CD4-positive, alpha-beta T cell (primary cell): ENCODE measurements at regions not wholly inside any gene's neighbourhood (a gene's known extent, or its start where the extent isn't known, plus 50 kb on each side); places are given as distances from the start of the nearest gene placed in this dataset.

Experiments used
- ATAC-seq: fragments of 200-7000 bp; cut with Tn5 transposase; one replicate; pipeline ENCODE4 v1.10.0; 2022; ENCODE audit warnings: mild to moderate bottlenecking; ENCODE audit not compliant: poor library complexity
- CTCF ChIA-PET: fragments of 350-600 bp; sonication (Branson Sonifier 250); formaldehyde crosslinking; loops from one replicate; lab custom pipeline; 2021; ENCODE audit warnings: antibody characterized with exemption, inconsistent platforms; lab: Charles Lee
- POLR2A ChIA-PET: fragments of 350-600 bp; sonication (Branson Sonifier 250); formaldehyde crosslinking; loops from one replicate; lab custom pipeline; 2021; ENCODE audit warnings: antibody characterized with exemption, inconsistent platforms; lab: Charles Lee
- DNase-seq, 14 experiments: peaks; one replicate each; pipeline ENCODE4 v3.0.0-alpha.2; 2013 to 2020; ENCODE audit warnings: mixed read lengths in 2 of 14
- H3K27ac ChIP-seq, 2 donors: one replicate each; pipeline versions ENCODE4 v1.5.1 to v1.7.0; 2013; ENCODE audit warnings: low read length in 2 of 2, low read depth in 1 of 2, mild to moderate bottlenecking in 1 of 2
- H3K27me3 ChIP-seq, 2 experiments: 1 replicate in 1 of 2; 2 replicates in 1 of 2; pipeline versions ENCODE4 v1.6.1 to v1.7.0; 2013; ENCODE audit warnings: low read length in 2 of 2, control low read depth in 1 of 2, mild to moderate bottlenecking in 1 of 2, moderate library complexity in 1 of 2; ENCODE audit not compliant: insufficient read depth in 2 of 2, control insufficient read depth in 1 of 2
- H3K36me3 ChIP-seq: one replicate; pipeline ENCODE4 v1.6.1; 2013; ENCODE audit warnings: low read length, control low read depth; ENCODE audit not compliant: insufficient read depth
- H3K4me1 ChIP-seq: one replicate; pipeline ENCODE4 v1.6.1; 2013; ENCODE audit warnings: low read length, control low read depth; ENCODE audit not compliant: insufficient read depth
- H3K4me3 ChIP-seq: one replicate; pipeline ENCODE4 v1.5.1; 2013; ENCODE audit warnings: mild to moderate bottlenecking, low read length, moderate library complexity
- H3K9me3 ChIP-seq, 2 experiments: 1 replicate in 1 of 2; 2 replicates in 1 of 2; pipeline versions ENCODE4 v1.6.1 to v1.7.0; 2013; ENCODE audit warnings: low read length in 2 of 2, mild to moderate bottlenecking in 2 of 2, control low read depth in 1 of 2, moderate library complexity in 1 of 2; ENCODE audit not compliant: control insufficient read depth in 1 of 2, insufficient read depth in 1 of 2
- H3K27ac Mint-ChIP-seq: one replicate; pipeline ENCODE4 v1.8.0; 2020; ENCODE audit warnings: mixed read lengths
- H3K27me3 Mint-ChIP-seq: one replicate; pipeline ENCODE4 v1.8.0; 2021; ENCODE audit warnings: mixed read lengths
- H3K36me3 Mint-ChIP-seq: one replicate; pipeline ENCODE4 v1.8.0; 2021; ENCODE audit warnings: low read depth, mixed read lengths
- H3K4me1 Mint-ChIP-seq: one replicate; pipeline ENCODE4 v1.8.0; 2021; ENCODE audit warnings: low read depth, mixed read lengths
- H3K4me3 Mint-ChIP-seq: one replicate; pipeline ENCODE4 v1.8.0; 2020; ENCODE audit warnings: mild to moderate bottlenecking, mixed read lengths
- H3K9me3 Mint-ChIP-seq: one replicate; pipeline ENCODE4 v1.8.0; 2020; ENCODE audit warnings: mixed read lengths
- CTCF ChIP-seq: fragments of 200-600 bp; IDR thresholded peaks from one replicate; pipeline ENCODE4 v1.8.0; 2022; ENCODE audit warnings: antibody characterized with exemption, mild to moderate bottlenecking
- intact Hi-C, 2 experiments: fragments of 100-400 bp; cut with DNase I in 1 of 2; cut with micrococcal nuclease in 1 of 2; formaldehyde crosslinking; loops; one replicate each; pipeline versions ENCODE4 v1.15.1 to v1.9.0; 2023 to 2025; cut with DNase I, micrococcal nuclease

- intact Hi-C loops: no loop called here
- peaks cover 0 to 7% of the 10 kb centered on the region in 2 experiments for H3K9me3 ChIP-seq
- H3K27ac ChIP-seq: no peak overlapping the region
- peaks cover 8% of the 10 kb centered on the region for H3K9me3 Mint-ChIP-seq
- TF ChIP-seq CTCF: no peak
- H3K36me3 ChIP-seq: no peaks in the 10 kb centered on the region
- H3K4me1 ChIP-seq: no peaks in the 10 kb centered on the region
- H3K4me3 ChIP-seq: no peak overlapping the region
- DNase-seq (no peak), ATAC-seq (no peak)
- no peaks in the 10 kb centered on the region for H3K36me3 Mint-ChIP-seq
- H3K4me1 Mint-ChIP-seq: no peaks in the 10 kb centered on the region
- H3K4me3 Mint-ChIP-seq: no peak overlapping the region
- no peaks in the 10 kb centered on the region for H3K27me3 Mint-ChIP-seq
- no peaks in the 10 kb centered on the region for H3K27me3 ChIP-seq
- POLR2A ChIA-PET: no interaction called here
- no peak overlapping the region for H3K27ac Mint-ChIP-seq
- CTCF ChIA-PET: no interaction called here
These were observed 665.5 kb downstream of the GBE1 start for GRCh38 chr3:81095956-81096355.

- Mint-ChIP-seq H3K9me3 (peaks cover 8% of the 10 kb centered on the region), H3K4me1 (no peaks in the 10 kb centered on the region), H3K4me3 (no peak overlapping the region), H3K36me3 (no peaks in the 10 kb centered on the region), H3K27ac (no peak overlapping the region), H3K27me3 (no peaks in the 10 kb centered on the region)
- H3K4me1 ChIP-seq: no peaks in the 10 kb centered on the region
- CTCF ChIA-PET: no interaction called here
- POLR2A ChIA-PET: no interaction called here
- intact Hi-C loops: no loop called here
- no peaks in the 10 kb centered on the region for H3K36me3 ChIP-seq
- no peak overlapping the region for H3K4me3 ChIP-seq
- ATAC-seq: no peak
- TF ChIP-seq CTCF: no peak
- peaks cover 0 to 7% of the 10 kb centered on the region in 2 experiments for H3K9me3 ChIP-seq
- no peak overlapping the region for H3K27ac ChIP-seq
- no peak for DNase-seq
- no peaks in the 10 kb centered on the region for H3K27me3 ChIP-seq
These were observed 666.5 kb downstream of the GBE1 start for GRCh38 chr3:81094986-81095385.

- DNase-seq: no peak
- Histone ChIP-seq H3K4me3 (no peak overlapping the region), H3K9me3 (peaks cover 0 to 3% of the 10 kb centered on the region in 2 experiments), H3K36me3 (no peaks in the 10 kb centered on the region), H3K4me1 (no peaks in the 10 kb centered on the region), H3K27me3 (no peaks in the 10 kb centered on the region), H3K27ac (no peak overlapping the region)
- Mint-ChIP-seq H3K36me3 (no peaks in the 10 kb centered on the region), H3K4me3 (no peak overlapping the region), H3K4me1 (no peaks in the 10 kb centered on the region), H3K9me3 (peaks cover 10% of the 10 kb centered on the region), H3K27ac (no peak overlapping the region), H3K27me3 (no peaks in the 10 kb centered on the region)
- TF ChIP-seq CTCF: no peak
- CTCF ChIA-PET: no interaction called here
- POLR2A ChIA-PET: no interaction called here
- ATAC-seq: no peak
- intact Hi-C loops: no loop called here
These were observed 673.8 kb downstream of the GBE1 start for GRCh38 chr3:81087607-81088006.
